ENCODE measurements at regions not wholly inside any gene's neighbourhood (a gene's known extent, or its start where the extent isn't known, plus 50 kb on each side); places are given as distances from the start of the nearest gene placed in this dataset.

DNA sequence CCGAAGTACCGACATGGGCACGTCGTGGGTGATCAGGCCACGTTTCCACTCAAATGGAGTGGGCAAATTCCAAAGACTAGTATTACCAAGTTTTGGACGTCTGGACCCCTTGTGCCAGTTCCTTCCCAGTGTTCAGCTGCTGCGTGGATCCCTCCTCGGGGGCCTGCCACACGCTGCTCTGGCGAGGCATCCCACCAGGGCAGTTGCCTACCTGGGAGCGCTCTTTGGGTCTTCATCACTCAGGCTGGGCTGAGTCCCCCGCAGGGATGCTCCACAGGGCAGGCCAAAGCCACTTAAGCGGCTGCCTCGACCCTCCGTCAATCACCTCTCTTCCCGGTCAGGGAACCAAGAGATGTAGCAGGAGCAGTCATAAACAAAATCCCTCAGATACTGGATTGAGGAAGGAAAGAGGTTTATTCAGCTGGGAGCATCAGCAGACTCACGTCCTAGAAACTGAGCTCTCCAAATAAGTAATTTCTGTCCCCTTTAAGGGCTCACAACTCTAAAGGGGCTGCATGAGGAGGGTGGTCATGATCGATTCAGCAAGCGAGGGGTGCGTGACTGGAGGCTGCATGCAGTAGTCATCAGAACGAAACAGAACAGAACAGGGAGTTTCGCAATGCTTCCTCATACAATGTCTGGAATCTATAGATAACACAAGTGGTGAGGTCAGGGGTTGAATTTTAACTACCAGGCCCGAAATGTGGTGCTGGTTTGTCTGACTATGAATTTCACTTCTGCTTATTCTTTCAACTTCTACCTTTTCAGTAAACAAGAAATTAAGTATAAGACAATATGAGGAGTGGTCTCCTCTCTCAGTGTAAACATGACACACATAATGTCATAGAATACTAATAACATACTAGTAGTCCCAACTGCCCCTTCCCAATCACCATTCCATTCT is 998.6 kb upstream of the NCAM2 start:
- no peaks in the 10 kb centered on the region for H3K4me1 ChIP-seq
- no peaks in the 10 kb centered on the region for H3K27me3 ChIP-seq (replicated peaks in 1 of 7)
- H3K9me3 ChIP-seq: peaks cover 0 to 27% (median 8%) of the 10 kb centered on the region in 8 donors
- TF ChIP-seq POLR2AphosphoS5 (IDR thresholded peaks at IDR 0.05): no peak
- TF ChIP-seq, protein P1, sequence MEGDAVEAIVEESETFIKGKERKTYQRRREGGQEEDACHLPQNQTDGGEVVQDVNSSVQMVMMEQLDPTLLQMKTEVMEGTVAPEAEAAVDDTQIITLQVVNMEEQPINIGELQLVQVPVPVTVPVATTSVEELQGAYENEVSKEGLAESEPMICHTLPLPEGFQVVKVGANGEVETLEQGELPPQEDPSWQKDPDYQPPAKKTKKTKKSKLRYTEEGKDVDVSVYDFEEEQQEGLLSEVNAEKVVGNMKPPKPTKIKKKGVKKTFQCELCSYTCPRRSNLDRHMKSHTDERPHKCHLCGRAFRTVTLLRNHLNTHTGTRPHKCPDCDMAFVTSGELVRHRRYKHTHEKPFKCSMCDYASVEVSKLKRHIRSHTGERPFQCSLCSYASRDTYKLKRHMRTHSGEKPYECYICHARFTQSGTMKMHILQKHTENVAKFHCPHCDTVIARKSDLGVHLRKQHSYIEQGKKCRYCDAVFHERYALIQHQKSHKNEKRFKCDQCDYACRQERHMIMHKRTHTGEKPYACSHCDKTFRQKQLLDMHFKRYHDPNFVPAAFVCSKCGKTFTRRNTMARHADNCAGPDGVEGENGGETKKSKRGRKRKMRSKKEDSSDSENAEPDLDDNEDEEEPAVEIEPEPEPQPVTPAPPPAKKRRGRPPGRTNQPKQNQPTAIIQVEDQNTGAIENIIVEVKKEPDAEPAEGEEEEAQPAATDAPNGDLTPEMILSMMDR (IDR thresholded peaks at IDR 0.05 in 8 of 11, conservative IDR thresholded peaks at IDR 0.05 in 3 of 11): no peak
- no peak for TF ChIP-seq POLR2A (IDR thresholded peaks at IDR 0.05)
- no peak overlapping the region for H3K4me3 ChIP-seq
- DNase-seq: no peak
- H3K36me3 ChIP-seq: no peaks in the 10 kb centered on the region
- no peak overlapping the region for H3K27ac ChIP-seq
- intact Hi-C loops (cut with DNase I; ENCODE audit: low total_unique reads): no loop called here
- 72 to 80% (median 79%) methylated on average over 22 to 23 of the region's 23 CpGs for WGBS, 5 donors

DNA sequence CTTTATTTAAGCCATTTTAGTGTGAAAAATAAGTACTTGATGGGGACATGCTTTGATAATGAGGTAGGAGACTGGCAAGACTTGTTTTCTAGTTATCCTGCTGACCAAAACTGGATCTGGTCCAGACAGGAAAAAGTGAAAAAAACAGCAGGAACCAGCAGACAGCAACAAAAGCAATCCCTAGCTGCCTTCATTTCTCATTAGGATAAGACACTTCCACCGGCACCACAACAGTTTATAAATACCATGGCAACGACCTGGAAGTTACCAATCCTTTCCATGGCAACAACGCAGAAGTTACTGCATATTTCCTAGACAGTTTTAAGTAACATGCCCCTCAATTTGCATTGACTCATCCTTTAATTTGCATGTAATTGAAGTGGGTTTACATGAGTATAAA is 993.8 kb upstream of the NCAM2 start:
- H3K4me1 ChIP-seq: no peaks in the 10 kb centered on the region
- no peak for DNase-seq
- H3K27me3 ChIP-seq (replicated peaks in 1 of 7): no peaks in the 10 kb centered on the region
- H3K36me3 ChIP-seq: no peaks in the 10 kb centered on the region
- 55 to 77% (median 63%) methylated on average over 3 of the region's 3 CpGs for WGBS, 5 donors
- no peak overlapping the region for H3K27ac ChIP-seq
- TF ChIP-seq POLR2A (IDR thresholded peaks at IDR 0.05) (no peak), POLR2AphosphoS5 (IDR thresholded peaks at IDR 0.05) (no peak)
- TF ChIP-seq, protein P1 (IDR thresholded peaks at IDR 0.05 in 8 of 11, conservative IDR thresholded peaks at IDR 0.05 in 3 of 11): no peak
- peaks cover 0 to 9% (median 2%) of the 10 kb centered on the region in 8 donors for H3K9me3 ChIP-seq
- H3K4me3 ChIP-seq: no peak overlapping the region
- intact Hi-C loops (cut with DNase I; ENCODE audit: low total_unique reads): no loop called here

DNA sequence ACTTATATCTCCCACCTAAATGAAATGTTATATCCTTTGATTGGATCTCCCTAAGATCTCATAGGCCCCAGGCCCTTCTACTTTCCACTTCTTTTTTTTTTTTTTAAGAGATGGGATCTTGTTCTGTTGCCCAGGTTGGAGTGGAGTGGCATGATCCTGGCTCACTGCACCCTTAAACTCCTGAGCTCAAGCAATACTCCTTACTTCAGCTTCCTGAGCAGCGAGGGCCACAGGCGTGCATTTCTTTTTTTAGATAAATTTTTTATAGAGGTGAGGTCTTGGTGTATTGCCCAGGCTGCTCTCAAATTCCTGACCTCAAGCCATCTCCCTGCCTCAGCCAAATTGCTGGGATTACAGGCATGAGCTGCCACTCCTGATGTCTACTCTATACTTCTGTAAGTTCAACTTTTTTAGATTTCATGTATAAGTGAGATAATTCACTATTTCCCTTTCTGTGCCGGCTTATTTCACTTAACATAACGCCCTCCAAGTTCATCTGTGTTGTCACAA is 987.5 kb upstream of the NCAM2 start:
- Histone ChIP-seq H3K36me3 (no peaks in the 10 kb centered on the region), H3K27ac (no peak overlapping the region), H3K4me3 (no peak overlapping the region), H3K9me3 (no peaks in the 10 kb centered on the region), H3K4me1 (no peaks in the 10 kb centered on the region), H3K27me3 (replicated peaks in 1 of 7) (no peaks in the 10 kb centered on the region)
- TF ChIP-seq, protein P1 (IDR thresholded peaks at IDR 0.05 in 8 of 11, conservative IDR thresholded peaks at IDR 0.05 in 3 of 11): no peak
- TF ChIP-seq POLR2A (IDR thresholded peaks at IDR 0.05) (no peak), POLR2AphosphoS5 (IDR thresholded peaks at IDR 0.05) (no peak)
- intact Hi-C loops (cut with DNase I; ENCODE audit: low total_unique reads): no loop called here
- no peak for DNase-seq
- WGBS, 5 donors: 78 to 88% (median 86%) methylated on average over 4 of the region's 4 CpGs

DNA sequence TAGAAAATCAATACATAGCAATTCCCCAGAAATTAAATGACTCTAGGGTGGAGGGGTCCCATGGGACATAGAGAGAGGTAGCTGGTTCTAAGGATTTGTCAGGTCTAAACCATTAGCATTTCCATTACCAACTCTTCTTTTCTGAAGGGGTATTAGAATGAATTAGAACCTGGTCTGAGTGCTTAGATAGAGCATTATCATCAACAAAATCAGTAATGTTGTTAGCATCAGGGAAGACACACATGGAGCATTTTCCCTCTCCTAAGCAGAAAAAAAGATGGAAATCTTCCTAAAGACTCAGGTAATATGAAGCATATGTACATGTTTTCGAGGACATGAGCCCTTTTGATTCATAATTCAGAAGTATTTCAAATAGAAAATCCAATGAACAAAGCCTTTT is 984.4 kb upstream of the NCAM2 start:
- H3K4me3 ChIP-seq: no peak overlapping the region
- H3K27ac ChIP-seq: no peak overlapping the region
- 61 to 71% (median 69%) methylated on average over 1 of the region's 1 CpG for WGBS, 5 donors
- no peaks in the 10 kb centered on the region for H3K27me3 ChIP-seq (replicated peaks in 1 of 7)
- peaks cover 0 to 3% (median 0%) of the 10 kb centered on the region in 8 donors for H3K9me3 ChIP-seq
- H3K36me3 ChIP-seq: no peaks in the 10 kb centered on the region
- H3K4me1 ChIP-seq: no peaks in the 10 kb centered on the region
- no peak for DNase-seq
- intact Hi-C loops (cut with DNase I; ENCODE audit: low total_unique reads): no loop called here
- TF ChIP-seq POLR2AphosphoS5 (IDR thresholded peaks at IDR 0.05) (no peak), POLR2A (IDR thresholded peaks at IDR 0.05) (no peak)
- TF ChIP-seq, protein P1 (IDR thresholded peaks at IDR 0.05 in 8 of 11, conservative IDR thresholded peaks at IDR 0.05 in 3 of 11): no peak
